ENCODE measurements at regions not wholly inside any gene's neighbourhood (a gene's known extent, or its start where the extent isn't known, plus 50 kb on each side); places are given as distances from the start of the nearest gene placed in this dataset.

GRCh38 chr9:108001237-108001636, 511.7 kb upstream of the KLF4 start:
- no peak for TF ChIP-seq YY1 (IDR thresholded peaks at IDR 0.05; ENCODE audit: insufficient read depth, insufficient read length)
- TF ChIP-seq ZNF274 (IDR thresholded peaks at IDR 0.05; ENCODE audit: low read depth, low read length), result no peak
- TF ChIP-seq SUZ12 (IDR thresholded peaks at IDR 0.05; ENCODE audit: extremely low read depth, insufficient read depth, insufficient read length), result no peak

All from NT2/D1 (cell line).